C4-2B (cell line): ENCODE measurements at regions not wholly inside any gene's neighbourhood (a gene's known extent, or its start where the extent isn't known, plus 50 kb on each side); places are given as distances from the start of the nearest gene placed in this dataset.

Experiments used
- ZFX ChIP-seq: fragments of 450-650 bp; IDR thresholded peaks from 2 replicates; pipeline ENCODE4 v1.6.1; 2017
- TF ChIP-seq, protein P1 (sequence below): fragments of 450-650 bp; conservative IDR thresholded peaks from 2 replicates; pipeline ENCODE4 v1.5.1; 2017; ENCODE audit warnings: mild to moderate bottlenecking

DNA sequence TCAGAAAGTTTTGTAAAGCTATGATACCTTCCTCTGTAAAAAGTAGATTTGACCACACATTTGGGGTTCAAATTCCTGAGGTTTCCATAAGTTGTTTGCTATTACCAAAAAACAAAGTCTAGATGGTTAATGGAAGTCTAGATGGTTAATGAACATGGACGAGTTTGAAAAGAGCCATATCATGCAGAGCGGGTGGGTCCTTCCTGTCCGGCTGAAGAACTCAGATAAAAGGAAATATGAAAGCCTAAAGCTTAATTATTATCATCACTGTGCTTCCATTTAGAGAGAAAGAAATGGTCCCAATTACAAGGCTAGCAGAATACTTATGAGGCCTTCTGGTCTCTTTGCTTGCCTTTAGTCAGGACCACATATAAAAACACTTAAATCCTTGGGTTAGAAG lies 132.1 kb upstream of the SATB1 start:
- TF ChIP-seq, protein P1, sequence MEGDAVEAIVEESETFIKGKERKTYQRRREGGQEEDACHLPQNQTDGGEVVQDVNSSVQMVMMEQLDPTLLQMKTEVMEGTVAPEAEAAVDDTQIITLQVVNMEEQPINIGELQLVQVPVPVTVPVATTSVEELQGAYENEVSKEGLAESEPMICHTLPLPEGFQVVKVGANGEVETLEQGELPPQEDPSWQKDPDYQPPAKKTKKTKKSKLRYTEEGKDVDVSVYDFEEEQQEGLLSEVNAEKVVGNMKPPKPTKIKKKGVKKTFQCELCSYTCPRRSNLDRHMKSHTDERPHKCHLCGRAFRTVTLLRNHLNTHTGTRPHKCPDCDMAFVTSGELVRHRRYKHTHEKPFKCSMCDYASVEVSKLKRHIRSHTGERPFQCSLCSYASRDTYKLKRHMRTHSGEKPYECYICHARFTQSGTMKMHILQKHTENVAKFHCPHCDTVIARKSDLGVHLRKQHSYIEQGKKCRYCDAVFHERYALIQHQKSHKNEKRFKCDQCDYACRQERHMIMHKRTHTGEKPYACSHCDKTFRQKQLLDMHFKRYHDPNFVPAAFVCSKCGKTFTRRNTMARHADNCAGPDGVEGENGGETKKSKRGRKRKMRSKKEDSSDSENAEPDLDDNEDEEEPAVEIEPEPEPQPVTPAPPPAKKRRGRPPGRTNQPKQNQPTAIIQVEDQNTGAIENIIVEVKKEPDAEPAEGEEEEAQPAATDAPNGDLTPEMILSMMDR, result no peak
- TF ChIP-seq ZFX, result no peak
